DOHH2 (cell line): ENCODE measurements at regions not wholly inside any gene's neighbourhood (a gene's known extent, or its start where the extent isn't known, plus 50 kb on each side); places are given as distances from the start of the nearest gene placed in this dataset.

Source experiments
- H3F3A ChIP-seq: fragments of 200-600 bp; sonication (generic), shearing (Covaris generic); 2 replicates; pipeline ENCODE4 v1.6.0; 2016; ENCODE audit warnings: antibody characterized with exemption, mild to moderate bottlenecking; ENCODE audit not compliant: control insufficient read depth, insufficient read depth
- H3K27ac ChIP-seq: fragments of 200-600 bp; sonication (generic); 2 replicates; pipeline ENCODE4 v1.5.1; 2014; ENCODE audit warnings: low read depth, mild to moderate bottlenecking, low read length, moderate library complexity
- H3K27me3 ChIP-seq: fragments of 200-600 bp; sonication (generic); 2 replicates; pipeline ENCODE4 v1.6.1; 2014; ENCODE audit warnings: mild to moderate bottlenecking, low read length, mixed read lengths; ENCODE audit not compliant: control insufficient read depth
- H3K36me3 ChIP-seq: fragments of 200-600 bp; sonication (generic); 2 replicates; pipeline ENCODE4 v1.6.1; 2014; ENCODE audit warnings: mild to moderate bottlenecking, low read length, moderate library complexity, mixed read lengths; ENCODE audit not compliant: control insufficient read depth
- H3K4me1 ChIP-seq: fragments of 200-600 bp; sonication (generic); 2 replicates; pipeline ENCODE4 v1.6.1; 2014; ENCODE audit warnings: mild to moderate bottlenecking, low read length, mixed read lengths; ENCODE audit not compliant: control insufficient read depth
- H3K4me2 ChIP-seq: fragments of 200-600 bp; sonication (generic); 2 replicates; pipeline ENCODE4 v1.6.0; 2014; ENCODE audit warnings: mild to moderate bottlenecking, low read length, moderate library complexity
- H3K4me3 ChIP-seq: fragments of 200-600 bp; sonication (generic); 2 replicates; pipeline ENCODE4 v1.5.1; 2014; ENCODE audit warnings: mild to moderate bottlenecking, low read length, mixed read lengths
- H3K79me2 ChIP-seq: fragments of 200-600 bp; sonication (generic); 2 replicates; pipeline ENCODE4 v1.6.1; 2014; ENCODE audit warnings: mild to moderate bottlenecking, low read length, mixed read lengths; ENCODE audit not compliant: control insufficient read depth
- H3K9me2 ChIP-seq: fragments of 200-600 bp; sonication (generic); replicated peaks from 2 replicates; pipeline ENCODE4 v1.6.1; 2014; ENCODE audit warnings: mild to moderate bottlenecking, low read length, mixed read lengths; ENCODE audit not compliant: control insufficient read depth
- H3K9me3 ChIP-seq: fragments of 200-600 bp; sonication (generic); 2 replicates; pipeline ENCODE4 v1.6.1; 2014; ENCODE audit warnings: antibody characterized with exemption, low read length, mixed read lengths; ENCODE audit not compliant: control insufficient read depth, insufficient read depth
- H4K20me1 ChIP-seq: fragments of 200-600 bp; sonication (generic); 2 replicates; pipeline ENCODE4 v1.6.0; 2014; ENCODE audit warnings: low read depth, mild to moderate bottlenecking, antibody characterized with exemption, low read length, moderate library complexity; ENCODE audit not compliant: control insufficient read depth, insufficient read depth
- CTCF ChIP-seq: fragments of 200-600 bp; sonication (generic); IDR thresholded peaks from one replicate; pipeline ENCODE4 v1.5.1; 2014; ENCODE audit warnings: antibody characterized with exemption, mild to moderate bottlenecking, low read depth, low read length; ENCODE audit not compliant: poor library complexity, severe bottlenecking
- EZH2phosphoT487 ChIP-seq: fragments of 200-600 bp; sonication (generic); IDR thresholded peaks from 2 replicates; pipeline ENCODE4 v1.6.1; 2017; ENCODE audit warnings: borderline replicate concordance, mild to moderate bottlenecking, antibody characterized with exemption, low read length, moderate library complexity, mixed read lengths

- TF ChIP-seq CTCF (no peak), EZH2phosphoT487 (no peak)
- no peak overlapping the region for H3K4me3 ChIP-seq
- H3K4me1 ChIP-seq: no peaks in the 10 kb centered on the region
- no peaks in the 10 kb centered on the region for H3K9me2 ChIP-seq
- H4K20me1 ChIP-seq: no peaks in the 10 kb centered on the region
- no peaks in the 10 kb centered on the region for H3K79me2 ChIP-seq
- H3K27ac ChIP-seq: no peak overlapping the region
- H3K4me2 ChIP-seq: no peak overlapping the region
- no peaks in the 10 kb centered on the region for H3F3A ChIP-seq
- no peaks in the 10 kb centered on the region for H3K27me3 ChIP-seq
- H3K36me3 ChIP-seq: no peaks in the 10 kb centered on the region
- no peaks in the 10 kb centered on the region for H3K9me3 ChIP-seq
Measured at GRCh38 chr2:58660046-58660445, 418.9 kb upstream of the FANCL start.

- Histone ChIP-seq H3K9me3 (no peaks in the 10 kb centered on the region), H3K4me1 (no peaks in the 10 kb centered on the region), H3K9me2 (no peaks in the 10 kb centered on the region), H3K27ac (no peak overlapping the region), H3K4me3 (no peak overlapping the region), H3K36me3 (no peaks in the 10 kb centered on the region), H3K79me2 (no peaks in the 10 kb centered on the region), H3F3A (no peaks in the 10 kb centered on the region), H4K20me1 (no peaks in the 10 kb centered on the region), H3K27me3 (no peaks in the 10 kb centered on the region), H3K4me2 (no peak overlapping the region)
- TF ChIP-seq EZH2phosphoT487 (no peak), CTCF (no peak)
Measured at GRCh38 chr2:58655152-58655551, 414.0 kb upstream of the FANCL start.

GRCh38 chr2:58651930-58652329 is 410.8 kb upstream of the FANCL start:
- H3K27ac ChIP-seq: no peak overlapping the region
- H3K4me1 ChIP-seq: no peaks in the 10 kb centered on the region
- H3K27me3 ChIP-seq: no peaks in the 10 kb centered on the region
- no peak overlapping the region for H3K4me2 ChIP-seq
- no peaks in the 10 kb centered on the region for H3F3A ChIP-seq
- no peaks in the 10 kb centered on the region for H3K36me3 ChIP-seq
- H3K4me3 ChIP-seq: no peak overlapping the region
- no peaks in the 10 kb centered on the region for H4K20me1 ChIP-seq
- H3K9me2 ChIP-seq: no peaks in the 10 kb centered on the region
- TF ChIP-seq EZH2phosphoT487: no peak
- no peak for TF ChIP-seq CTCF
- H3K9me3 ChIP-seq: no peaks in the 10 kb centered on the region
- H3K79me2 ChIP-seq: no peaks in the 10 kb centered on the region

- no peaks in the 10 kb centered on the region for H3K27me3 ChIP-seq
- no peaks in the 10 kb centered on the region for H3K9me2 ChIP-seq
- H3K36me3 ChIP-seq: no peaks in the 10 kb centered on the region
- H3K27ac ChIP-seq: no peak overlapping the region
- no peaks in the 10 kb centered on the region for H3F3A ChIP-seq
- no peaks in the 10 kb centered on the region for H4K20me1 ChIP-seq
- TF ChIP-seq EZH2phosphoT487 (no peak), CTCF (no peak)
- no peaks in the 10 kb centered on the region for H3K9me3 ChIP-seq
- no peak overlapping the region for H3K4me3 ChIP-seq
- no peaks in the 10 kb centered on the region for H3K4me1 ChIP-seq
- H3K4me2 ChIP-seq: no peak overlapping the region
- no peaks in the 10 kb centered on the region for H3K79me2 ChIP-seq
Measured at GRCh38 chr2:58650781-58651180, 409.7 kb upstream of the FANCL start.
